HepG2 (cell line): ENCODE measurements at regions not wholly inside any gene's neighbourhood (a gene's known extent, or its start where the extent isn't known, plus 50 kb on each side); places are given as distances from the start of the nearest gene placed in this dataset.

ENCODE experiments used
- CTCF ChIP-seq: sonication (generic); formaldehyde crosslinking; IDR thresholded peaks from 2 replicates; pipeline ENCODE4 v1.5.0; 2020; ENCODE audit warnings: mild to moderate bottlenecking, missing genetic modification reagents, moderate library complexity
- DR1 ChIP-seq: sonication (generic); formaldehyde crosslinking; IDR thresholded peaks from 2 replicates; pipeline ENCODE4 v1.8.0; 2021; ENCODE audit warnings: mild to moderate bottlenecking, missing genetic modification reagents, inconsistent platforms
- GATAD1 ChIP-seq: IDR thresholded peaks from 2 replicates; pipeline ENCODE4 v1.6.1; 2016; ENCODE audit warnings: missing genetic modification reagents, missing compliant biosample characterization
- HHEX ChIP-seq: IDR thresholded peaks from 2 replicates; pipeline ENCODE4 v1.6.1; 2016; ENCODE audit warnings: control low read depth
- KDM1A ChIP-seq: IDR thresholded peaks from 2 replicates; pipeline ENCODE4 v1.6.1; 2016; ENCODE audit warnings: missing compliant biosample characterization
- NFE2L2 ChIP-seq: fragments of 150-350 bp; IDR thresholded peaks from 2 replicates; pipeline ENCODE4 v1.6.1; 2014; ENCODE audit warnings: low read length
- NR1H2 ChIP-seq: sonication (generic); formaldehyde crosslinking; IDR thresholded peaks from 2 replicates; pipeline ENCODE4 v1.8.1; 2022; ENCODE audit warnings: low read depth, missing genetic modification reagents, borderline replicate concordance
- SETDB1 ChIP-seq: sonication (generic); formaldehyde crosslinking; IDR thresholded peaks from 2 replicates; pipeline ENCODE4 v1.5.1; 2020; ENCODE audit warnings: missing genetic modification reagents, mild to moderate bottlenecking, borderline replicate concordance
- SMARCE1 ChIP-seq: fragments of 450-650 bp; IDR thresholded peaks from 2 replicates; pipeline ENCODE4 v1.6.1; 2017; ENCODE audit warnings: borderline replicate concordance
- YY1 ChIP-seq: IDR thresholded peaks from 2 replicates; pipeline ENCODE4 v1.6.1; 2011; ENCODE audit warnings: low read length, low read depth, moderate library complexity, mild to moderate bottlenecking; ENCODE audit not compliant: insufficient read depth, insufficient replicate concordance
- ZNF33A ChIP-seq: sonication (generic); formaldehyde crosslinking; IDR thresholded peaks from 2 replicates; pipeline ENCODE4 v1.5.1; 2020; ENCODE audit warnings: missing genetic modification reagents, mild to moderate bottlenecking, moderate library complexity, borderline replicate concordance
- TF ChIP-seq, protein P1 (sequence below): sonication (generic); formaldehyde crosslinking; IDR thresholded peaks from 2 replicates; pipeline ENCODE4 v1.4.0; 2020; ENCODE audit warnings: mild to moderate bottlenecking, missing genetic modification reagents

DNA sequence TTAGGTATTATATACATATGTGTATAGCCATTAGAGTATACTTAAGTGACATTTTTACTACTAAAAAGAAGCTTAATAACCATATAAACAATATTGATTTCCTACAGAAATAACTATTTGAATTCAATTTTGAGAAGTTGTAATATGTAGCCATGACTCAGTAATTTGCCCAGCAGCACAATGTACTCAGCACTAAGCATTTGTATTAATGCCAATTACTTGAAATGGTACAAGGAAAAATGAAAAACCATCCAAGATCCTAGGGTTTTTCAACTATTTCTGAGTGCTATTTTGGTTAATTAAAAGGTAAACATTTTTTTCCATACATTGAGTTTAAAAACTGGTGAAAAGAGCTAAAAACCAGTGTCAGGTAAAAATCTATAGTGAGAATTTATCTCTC lies 324.0 kb downstream of the KCNJ3 start:
- TF ChIP-seq KDM1A (CRISPR knock-in tag) (no peak), YY1 (no peak), SETDB1 (CRISPR knock-in tag) (no peak), GATAD1 (CRISPR knock-in tag) (no peak), CTCF (CRISPR knock-in tag) (no peak), DR1 (CRISPR knock-in tag) (no peak), SMARCE1 (no peak), ZNF33A (CRISPR knock-in tag) (no peak), HHEX (CRISPR knock-in tag) (no peak), NFE2L2 (no peak), NR1H2 (CRISPR knock-in tag) (no peak)
- TF ChIP-seq, protein P1, sequence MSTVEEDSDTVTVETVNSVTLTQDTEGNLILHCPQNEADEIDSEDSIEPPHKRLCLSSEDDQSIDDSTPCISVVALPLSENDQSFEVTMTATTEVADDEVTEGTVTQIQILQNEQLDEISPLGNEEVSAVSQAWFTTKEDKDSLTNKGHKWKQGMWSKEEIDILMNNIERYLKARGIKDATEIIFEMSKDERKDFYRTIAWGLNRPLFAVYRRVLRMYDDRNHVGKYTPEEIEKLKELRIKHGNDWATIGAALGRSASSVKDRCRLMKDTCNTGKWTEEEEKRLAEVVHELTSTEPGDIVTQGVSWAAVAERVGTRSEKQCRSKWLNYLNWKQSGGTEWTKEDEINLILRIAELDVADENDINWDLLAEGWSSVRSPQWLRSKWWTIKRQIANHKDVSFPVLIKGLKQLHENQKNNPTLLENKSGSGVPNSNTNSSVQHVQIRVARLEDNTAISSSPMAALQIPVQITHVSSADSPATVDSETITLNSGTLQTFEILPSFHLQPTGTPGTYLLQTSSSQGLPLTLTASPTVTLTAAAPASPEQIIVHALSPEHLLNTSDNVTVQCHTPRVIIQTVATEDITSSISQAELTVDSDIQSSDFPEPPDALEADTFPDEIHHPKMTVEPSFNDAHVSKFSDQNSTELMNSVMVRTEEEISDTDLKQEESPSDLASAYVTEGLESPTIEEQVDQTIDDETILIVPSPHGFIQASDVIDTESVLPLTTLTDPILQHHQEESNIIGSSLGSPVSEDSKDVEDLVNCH (CRISPR knock-in tag) = no peak
